ENCODE measurements at regions not wholly inside any gene's neighbourhood (a gene's known extent, or its start where the extent isn't known, plus 50 kb on each side); places are given as distances from the start of the nearest gene placed in this dataset.

DNA sequence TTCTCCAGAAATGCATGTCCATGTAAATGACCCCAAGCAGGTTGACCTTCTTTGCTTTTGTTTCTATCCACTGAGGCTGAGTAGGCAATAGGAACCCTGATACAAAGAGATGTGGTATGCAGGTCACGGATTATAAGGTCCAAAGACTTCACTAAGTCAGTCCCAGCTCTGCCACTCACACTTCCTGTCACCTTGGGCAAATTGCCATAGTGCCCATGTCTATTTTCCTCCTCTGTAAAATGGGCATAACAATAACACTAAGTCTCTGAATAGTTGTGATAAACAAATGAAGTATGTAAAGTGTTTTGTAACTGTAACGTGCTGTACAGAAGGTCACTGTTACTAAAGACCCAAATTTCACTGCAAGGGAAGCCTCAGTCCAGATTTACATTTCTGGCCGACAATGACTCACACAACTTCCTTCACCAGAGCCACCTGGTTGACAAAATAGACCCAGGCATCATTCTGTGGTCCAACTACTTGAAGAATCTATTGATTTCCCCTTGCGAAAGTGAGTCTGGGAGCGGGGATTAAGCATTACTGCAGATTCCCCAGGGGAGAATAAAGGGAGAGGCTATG lies 175.4 kb upstream of the LPP start:
- no peak for TF ChIP-seq POLR2A (IDR thresholded peaks at IDR 0.05)
- TF ChIP-seq, protein P1, sequence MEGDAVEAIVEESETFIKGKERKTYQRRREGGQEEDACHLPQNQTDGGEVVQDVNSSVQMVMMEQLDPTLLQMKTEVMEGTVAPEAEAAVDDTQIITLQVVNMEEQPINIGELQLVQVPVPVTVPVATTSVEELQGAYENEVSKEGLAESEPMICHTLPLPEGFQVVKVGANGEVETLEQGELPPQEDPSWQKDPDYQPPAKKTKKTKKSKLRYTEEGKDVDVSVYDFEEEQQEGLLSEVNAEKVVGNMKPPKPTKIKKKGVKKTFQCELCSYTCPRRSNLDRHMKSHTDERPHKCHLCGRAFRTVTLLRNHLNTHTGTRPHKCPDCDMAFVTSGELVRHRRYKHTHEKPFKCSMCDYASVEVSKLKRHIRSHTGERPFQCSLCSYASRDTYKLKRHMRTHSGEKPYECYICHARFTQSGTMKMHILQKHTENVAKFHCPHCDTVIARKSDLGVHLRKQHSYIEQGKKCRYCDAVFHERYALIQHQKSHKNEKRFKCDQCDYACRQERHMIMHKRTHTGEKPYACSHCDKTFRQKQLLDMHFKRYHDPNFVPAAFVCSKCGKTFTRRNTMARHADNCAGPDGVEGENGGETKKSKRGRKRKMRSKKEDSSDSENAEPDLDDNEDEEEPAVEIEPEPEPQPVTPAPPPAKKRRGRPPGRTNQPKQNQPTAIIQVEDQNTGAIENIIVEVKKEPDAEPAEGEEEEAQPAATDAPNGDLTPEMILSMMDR (IDR thresholded peaks at IDR 0.05) = no peak

All from Peyer's patch (tissue), 4 donors.